GM18858 (cell line): ENCODE measurements at regions not wholly inside any gene's neighbourhood (a gene's known extent, or its start where the extent isn't known, plus 50 kb on each side); places are given as distances from the start of the nearest gene placed in this dataset.
"Not testable (repeated sequence)": the region's sequence is repeated elsewhere in the genome, so short reads cannot be mapped to it uniquely, and the experiment has no call there.

ENCODE experiments used
- ATAC-seq: cut with Tn5 transposase; IDR thresholded peaks from one replicate; pipeline ENCODE4 v1.9.1; 2021; ENCODE audit not compliant: unreplicated experiment

DNA sequence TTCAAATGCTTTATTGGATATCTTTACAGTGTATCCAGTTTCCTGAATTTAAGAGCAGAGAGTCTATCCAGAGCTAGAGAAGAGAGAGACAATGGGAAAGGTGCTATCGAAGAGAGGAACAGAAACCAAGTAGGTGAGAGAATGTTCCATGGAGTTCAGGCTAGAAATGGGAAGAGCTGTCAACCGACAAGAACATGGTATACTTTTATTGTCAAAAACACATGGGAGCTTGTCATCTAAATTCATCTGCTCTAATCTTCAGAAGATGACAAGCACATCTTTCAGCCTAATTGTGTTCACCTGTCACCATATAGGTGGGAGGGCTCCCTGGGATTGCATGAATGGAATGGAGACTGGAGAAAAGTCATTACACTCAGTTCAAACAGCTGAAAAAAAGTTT, 690.4 kb upstream of the LRATD1 start:
- ATAC-seq, result no peak

DNA sequence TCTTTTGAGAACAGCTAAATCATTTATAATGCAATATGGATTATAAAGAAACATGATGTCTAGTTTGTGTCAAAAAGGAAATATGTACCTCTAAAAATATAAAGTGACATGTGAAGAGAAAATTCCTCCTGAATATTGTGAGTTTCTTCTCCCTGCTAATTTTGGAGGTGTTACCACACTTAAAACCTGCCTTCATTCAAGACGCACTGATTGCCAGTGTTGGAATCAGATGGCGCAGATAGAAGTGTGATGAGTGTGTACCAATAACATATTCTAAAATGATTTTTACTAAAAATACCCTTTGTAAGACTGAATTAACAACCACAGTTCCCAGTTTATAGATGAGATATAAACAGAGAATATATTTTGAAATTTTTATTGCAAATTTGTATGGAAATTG, 681.8 kb upstream of the LRATD1 start:
- no peak for ATAC-seq

DNA sequence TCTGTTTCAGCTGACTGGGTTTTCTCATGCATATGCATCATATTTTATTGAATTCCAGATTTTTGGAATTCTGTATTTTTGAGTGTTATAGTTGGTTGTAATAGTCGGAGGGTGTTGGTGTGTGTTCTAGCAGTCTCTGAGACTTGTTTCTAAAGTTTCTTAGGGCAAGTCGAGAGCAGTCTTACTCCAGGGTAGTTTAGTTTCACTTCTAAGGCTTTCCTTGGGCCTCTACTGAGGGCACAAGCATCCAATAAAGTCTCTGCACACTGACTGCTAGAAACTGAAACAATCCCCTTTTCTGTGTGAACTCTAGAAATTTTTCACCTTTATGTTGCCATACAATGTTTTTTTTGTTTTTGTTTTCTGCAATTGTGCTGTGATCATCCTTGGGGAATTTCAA, 663.7 kb upstream of the LRATD1 start:
- no peak for ATAC-seq

DNA sequence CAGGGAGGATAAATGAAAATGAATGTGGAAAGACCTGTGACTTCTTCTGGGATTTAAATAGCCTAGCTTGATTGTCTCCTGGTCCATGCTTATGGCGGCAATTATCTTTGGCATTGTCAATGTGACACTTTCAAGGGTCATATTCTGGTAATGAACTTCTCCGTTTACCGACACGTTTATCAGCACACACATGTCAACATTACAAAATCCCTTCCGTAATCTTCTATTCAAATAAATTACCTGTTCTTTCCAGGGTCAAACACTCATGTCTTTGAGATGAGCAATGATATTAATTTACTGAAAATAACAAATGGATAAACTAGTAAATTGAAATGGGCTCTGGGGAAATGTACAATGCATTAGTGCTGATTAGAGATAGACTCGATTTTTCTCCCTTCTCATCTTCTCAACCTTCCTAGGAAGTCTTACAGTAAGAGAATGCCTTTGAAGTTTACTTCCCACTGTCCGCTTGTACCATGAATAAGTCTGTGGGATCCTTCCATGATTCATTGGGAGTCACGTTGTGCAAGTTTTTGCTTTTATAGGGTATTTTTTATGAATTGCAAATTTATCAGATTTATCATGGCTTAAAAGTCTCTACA, 646.3 kb upstream of the LRATD1 start:
- ATAC-seq, result no peak

DNA sequence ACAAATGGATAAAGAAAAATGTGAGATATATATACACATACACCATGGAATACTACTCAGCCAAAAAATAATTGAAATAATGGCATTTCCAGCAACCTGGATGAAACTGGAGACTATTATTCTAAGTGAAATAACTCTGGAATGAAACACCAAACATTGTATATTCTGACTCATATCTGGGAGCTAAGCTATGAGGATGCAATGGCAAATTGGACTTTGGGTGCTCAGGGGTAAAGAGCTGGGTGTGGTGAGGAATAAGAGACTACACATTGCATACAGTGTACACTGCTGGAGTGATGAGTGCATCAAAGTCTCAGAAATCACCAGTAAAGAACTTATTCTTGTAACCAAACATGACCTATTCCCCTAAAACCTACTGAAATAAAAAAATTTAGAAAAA, 636.0 kb upstream of the LRATD1 start:
- ATAC-seq, result no peak

DNA sequence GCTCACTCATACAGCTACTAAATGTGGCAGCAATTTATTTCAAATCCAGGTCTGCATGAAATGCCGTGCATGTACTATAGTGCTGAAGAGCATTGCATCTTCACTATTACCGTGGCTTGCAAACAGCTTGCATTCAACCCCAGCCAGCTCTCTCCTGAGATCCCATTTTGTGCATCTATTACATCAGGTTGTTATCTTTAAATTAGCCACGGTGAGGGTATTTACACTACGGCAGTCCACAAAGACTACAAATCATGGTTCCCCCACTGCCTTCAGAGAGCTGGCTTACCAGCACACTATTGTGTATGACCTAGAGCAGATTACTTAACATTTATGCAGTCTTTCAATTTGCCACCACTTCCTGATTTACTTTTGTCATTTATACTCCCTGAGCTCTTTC, 621.3 kb upstream of the LRATD1 start:
- no peak for ATAC-seq

DNA sequence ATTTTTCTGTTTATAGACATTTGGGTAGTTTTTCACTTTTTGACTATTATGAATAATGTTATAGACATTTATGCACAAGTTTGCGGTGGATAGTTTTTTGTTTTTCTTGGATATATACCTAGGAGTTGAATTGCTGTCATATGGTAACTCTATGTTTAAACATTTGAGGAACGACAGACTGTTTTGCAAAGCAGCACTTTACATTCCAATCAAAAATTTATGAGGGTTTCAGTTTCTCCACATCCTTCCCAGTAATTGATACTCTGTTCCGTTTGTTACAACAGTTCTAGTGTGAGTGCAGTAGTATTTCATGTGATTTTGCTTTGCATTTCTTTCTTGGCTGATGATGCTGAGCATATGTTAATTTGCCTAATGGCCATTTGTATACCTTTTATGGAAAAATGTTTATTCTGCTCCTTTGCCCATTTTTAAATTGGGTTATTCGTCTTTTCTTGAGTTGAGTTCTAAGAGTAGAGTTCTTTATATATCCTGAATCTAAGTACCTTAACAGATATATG, 617.3 kb upstream of the LRATD1 start:
- no peak for ATAC-seq

DNA sequence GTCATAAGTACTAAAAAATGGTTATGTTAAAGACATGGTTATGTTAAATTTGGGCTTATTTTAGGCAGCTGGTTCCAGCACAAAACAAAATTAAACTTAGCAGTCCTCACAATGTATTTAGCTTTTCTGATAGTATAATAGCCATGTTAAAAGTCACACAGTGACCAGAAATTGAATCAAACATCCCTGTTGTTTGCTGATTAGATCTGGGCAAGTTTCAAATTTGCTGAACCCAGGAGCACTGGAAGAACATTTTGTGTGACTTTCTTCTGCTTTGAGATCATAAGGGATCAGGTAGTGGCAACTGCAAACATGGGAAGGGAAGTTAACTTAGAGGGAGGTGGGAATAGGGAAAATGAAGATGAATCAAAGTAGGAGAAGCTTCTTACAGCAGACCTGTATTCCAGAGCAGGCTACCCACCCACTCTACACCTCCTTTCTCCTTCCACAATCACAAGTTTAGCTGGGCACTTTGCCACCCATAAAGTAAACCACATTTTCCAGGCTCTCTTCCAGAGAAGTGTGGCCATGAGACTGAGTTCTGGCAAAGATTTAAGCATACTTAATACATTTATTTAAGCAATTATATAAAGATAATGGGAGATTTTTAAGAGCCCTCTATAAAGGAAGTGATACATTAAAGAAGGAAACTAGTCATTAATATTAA, 616.1 kb upstream of the LRATD1 start:
- no peak for ATAC-seq

DNA sequence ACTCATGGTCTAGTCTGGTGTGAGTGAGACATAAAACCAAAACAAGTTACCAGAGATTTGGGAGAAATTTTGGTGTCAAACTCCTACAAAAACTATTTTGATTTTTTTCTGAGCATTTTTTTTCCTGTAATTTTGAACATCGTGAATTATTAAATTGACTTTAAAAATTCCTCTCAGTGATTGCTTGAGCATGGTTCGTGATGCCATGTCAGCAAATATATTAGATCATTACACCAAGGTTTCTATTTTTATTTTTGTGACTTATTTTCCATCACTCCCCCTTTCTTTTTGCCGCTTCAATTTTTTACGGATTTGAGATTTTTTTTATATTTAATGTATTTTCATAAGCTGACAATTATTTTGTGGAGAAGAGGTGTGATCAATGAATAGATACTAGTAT, 613.9 kb upstream of the LRATD1 start:
- no peak for ATAC-seq

DNA sequence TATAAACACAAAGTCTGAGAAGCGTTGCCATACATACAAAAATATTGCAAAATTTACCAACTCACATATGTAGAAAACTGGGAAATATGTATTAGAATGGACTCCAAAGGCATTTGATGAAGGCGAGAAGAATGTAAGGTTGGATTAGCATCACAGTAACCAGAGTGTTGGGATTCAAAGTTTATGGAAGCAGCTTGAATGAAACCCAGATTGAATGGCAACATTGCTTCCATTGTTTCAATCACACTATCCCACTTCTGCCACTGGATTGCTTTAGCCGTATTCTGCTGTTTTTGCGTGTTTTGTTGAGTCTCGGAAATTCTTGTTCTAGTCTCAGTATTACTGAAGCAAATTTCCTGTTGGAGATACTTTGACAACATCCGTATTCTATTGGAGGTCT, 609.0 kb upstream of the LRATD1 start:
- no peak for ATAC-seq

DNA sequence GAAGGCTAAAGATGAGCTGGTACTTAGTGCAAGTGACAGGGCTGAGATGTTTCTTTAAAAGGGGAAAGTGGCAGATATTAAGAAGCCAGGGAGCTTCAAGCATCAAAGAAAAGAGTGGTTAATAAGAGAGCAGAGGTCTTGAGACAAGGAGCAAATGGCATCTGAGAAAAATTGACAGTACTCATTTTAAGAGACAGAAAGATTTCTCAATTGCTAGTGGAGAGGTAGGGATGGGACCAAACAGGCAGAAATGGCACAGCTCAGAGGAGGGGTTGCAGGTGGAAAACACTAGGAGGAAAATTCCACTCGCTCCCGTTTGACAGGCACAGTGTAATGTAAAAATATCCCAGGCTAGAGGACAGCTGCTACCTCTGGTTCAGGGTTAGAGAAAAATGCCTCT, 593.4 kb upstream of the LRATD1 start:
- ATAC-seq, result no peak

DNA sequence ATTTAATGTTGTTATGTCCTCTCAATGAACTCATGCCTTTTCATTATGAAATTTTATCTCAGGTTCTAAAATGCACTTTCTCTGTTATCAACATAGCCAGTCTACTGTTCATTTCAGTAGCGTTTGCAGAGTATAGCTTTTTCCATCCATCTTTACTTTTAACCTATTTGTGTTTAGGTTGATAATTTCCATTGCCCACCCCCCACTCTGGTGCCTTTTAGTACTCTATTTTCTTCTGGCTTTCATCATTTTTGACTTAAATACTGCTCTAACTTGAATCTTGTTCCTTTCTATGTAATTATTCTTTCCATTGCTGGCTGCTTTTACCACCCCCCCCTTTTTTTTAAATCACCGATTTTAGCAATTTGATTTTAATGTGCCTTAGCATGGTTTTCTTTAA, 585.0 kb upstream of the LRATD1 start:
- ATAC-seq, result no peak

DNA sequence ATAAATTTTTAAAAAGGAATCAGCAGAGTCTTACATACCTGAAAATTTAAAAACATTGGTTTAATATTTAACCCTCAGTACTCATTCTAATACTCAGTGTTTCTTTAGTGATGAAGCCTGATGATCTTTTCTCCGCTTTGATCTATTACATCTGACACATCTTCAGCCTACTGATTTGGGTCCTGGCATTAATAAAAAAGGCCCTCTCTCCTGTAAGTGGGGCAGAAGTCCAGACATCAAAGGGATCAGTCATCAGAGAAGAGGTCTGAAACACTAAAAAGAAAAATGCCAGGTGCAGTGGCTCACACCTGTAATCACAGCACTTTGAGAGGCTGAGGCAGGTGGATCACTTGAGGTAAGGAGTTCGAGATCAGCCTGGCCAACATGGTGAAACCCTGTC, 581.1 kb upstream of the LRATD1 start:
- no peak for ATAC-seq

DNA sequence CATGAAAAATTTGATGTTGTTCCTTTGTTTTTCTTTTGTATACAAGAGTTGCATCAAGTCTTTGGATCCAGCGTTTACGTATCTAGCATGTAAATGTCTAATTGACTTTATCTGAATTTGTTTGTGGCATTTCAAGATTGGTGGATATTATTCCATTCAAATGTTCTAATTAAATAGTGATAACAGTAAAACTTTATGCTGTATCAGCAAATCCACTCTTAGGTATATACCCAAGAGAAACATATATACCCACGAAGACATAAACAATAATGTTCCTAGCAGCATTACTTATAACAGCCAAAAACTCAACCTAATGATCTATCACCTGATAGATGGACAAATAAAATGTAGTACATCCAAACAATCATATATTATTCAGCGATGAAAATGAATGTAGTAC, 579.4 kb upstream of the LRATD1 start:
- ATAC-seq, result no peak

DNA sequence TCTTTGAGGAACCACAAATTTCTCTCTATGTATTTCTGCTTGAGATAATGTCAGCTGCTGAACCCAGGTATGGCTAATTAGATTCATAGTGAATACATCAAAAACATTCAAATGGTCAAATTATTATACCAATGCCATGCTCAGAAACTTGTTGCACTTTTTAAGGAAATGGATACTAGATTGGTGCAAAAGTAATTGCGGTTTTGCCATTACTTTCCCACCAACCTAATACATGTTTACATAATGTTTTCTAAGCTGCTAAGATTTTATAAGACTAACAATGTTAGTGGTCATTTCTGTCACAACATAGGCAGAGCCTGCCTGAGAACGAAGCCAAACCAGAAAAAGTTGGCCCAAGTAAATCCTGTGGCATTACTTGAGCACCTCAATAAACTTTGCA, 568.2 kb upstream of the LRATD1 start:
- no peak for ATAC-seq

DNA sequence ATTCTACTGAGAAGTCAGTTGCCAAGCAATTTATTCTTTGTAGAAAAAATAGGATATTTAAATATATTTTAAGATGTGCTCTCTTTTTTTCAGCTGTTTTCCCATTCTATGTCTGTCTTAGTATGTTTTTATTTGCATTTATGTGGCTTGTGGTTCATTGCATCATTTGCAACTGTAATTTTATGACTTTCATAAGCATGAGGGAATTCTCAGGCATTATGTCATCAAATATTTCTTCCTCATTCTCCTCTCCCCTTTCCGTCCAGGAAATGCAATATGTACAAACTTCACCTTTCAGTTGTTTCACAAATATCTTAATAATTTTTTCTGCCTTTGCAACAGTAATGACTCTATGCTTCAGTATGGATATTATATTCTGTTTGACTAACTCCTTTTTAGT, 560.2 kb upstream of the LRATD1 start:
- ATAC-seq, result no peak

DNA sequence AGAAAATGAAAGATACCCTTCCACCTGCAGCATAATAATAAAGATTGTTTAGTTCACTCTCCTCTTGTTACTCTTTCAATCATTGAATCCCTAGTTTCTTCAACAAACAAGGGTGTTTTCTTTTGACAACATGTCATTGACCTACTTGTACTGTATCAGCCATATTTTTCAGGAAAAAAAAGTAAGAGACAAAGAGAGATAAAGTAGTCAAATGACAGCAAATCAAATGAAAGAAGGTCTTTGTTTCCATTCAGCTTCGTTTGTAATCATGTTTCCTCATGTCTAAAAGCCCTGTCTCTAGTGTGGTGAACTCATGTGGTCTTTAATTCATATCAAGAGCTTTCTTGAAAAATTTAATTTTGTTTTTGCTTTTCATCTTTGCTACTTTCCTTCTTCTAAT, 557.8 kb upstream of the LRATD1 start:
- ATAC-seq, result no peak

DNA sequence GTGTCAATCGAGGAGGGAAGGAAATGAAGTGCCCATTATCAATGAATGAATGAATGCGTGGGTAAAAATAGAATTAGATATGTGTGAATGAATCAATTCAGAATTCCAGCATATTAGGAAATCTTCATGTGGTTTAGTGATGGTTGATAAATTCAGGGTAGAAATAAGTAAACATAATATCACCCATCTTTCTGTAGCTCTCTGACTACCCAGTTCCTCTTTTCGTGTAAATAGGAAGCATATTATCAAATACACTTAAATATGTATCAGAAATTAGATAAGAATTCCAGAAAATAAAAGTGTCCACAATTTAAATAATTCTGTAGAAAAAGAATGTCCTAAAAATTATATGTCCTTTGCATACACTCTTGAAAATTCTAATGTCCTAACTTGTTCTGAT, 552.9 kb upstream of the LRATD1 start:
- ATAC-seq, result no peak

DNA sequence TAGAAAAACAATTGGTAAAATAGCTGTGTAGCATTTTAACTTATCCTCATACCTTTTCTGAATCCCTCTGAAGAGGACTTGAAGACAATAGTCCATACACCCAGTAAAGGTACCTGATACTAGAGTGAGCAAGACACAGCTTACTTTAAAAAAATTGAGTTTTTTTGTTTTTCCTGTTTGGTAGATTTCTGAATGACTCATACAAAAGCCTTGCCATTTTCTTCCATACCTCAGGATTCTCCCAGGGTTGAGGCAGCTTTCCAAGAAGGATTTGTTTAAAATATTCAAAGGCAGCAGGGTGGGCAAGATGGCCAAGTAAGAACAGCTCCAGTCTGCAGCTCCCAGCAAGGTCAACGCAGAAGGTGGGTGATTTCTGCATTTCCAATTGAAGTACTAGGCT, 551.0 kb upstream of the LRATD1 start:
- ATAC-seq, result no peak

DNA sequence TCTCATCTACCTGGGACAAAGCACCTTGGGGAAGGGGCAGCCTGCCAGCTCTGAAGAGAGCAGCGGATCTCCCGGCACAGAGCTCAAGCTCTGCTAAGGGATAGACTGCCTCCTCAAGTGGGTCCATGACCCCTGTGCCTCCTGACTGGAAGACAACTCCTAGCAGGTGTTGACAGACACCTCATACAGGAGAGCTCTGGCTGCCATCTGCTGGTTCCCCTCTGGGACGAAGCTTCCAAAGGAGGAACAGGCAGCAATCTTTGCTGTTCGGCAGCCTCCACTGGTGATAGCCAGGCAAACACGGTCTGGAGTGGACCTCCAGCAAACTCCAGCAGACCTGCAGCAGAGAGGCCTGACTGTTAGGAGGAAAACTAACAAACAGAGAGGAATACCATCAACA, 549.9 kb upstream of the LRATD1 start:
- no peak for ATAC-seq

DNA sequence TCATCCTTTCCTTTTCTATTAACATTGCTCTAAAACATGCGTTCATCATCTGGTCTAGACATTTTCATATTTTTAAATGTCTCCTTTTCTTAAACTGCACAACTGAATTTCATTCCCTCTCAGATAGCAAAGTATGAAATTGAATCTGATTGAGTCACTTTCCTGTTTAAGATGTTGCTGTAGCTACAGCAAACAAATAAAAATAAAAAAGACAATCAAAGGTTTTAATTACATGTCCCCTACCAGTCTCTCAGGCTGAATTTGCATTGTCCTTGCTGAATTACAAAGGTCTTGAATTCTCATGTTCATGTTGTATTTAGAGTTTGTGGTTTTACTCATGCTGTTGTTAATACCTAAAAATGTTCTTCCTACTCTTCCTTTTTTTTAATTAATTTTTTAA, 537.9 kb upstream of the LRATD1 start:
- no peak for ATAC-seq

DNA sequence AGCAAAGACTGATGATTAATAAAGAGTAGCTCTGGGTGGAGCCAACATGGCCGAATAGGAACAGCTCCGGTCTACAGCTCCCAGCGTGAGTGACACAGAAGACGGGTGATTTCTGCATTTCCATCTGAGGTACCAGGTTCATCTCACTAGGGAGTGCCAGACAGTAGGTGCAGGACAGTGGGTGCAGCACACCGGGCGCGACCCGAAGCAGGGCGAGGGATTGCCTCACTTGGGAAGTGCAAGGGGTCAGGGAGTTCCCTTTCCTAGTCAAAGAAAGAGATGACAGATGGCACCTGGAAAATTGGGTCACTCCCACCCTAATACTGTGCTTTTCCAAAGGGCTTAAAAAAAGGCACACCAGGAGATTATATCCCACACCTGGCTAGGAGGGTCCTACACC, 533.4 kb upstream of the LRATD1 start:
- ATAC-seq, result not testable (repeated sequence)

DNA sequence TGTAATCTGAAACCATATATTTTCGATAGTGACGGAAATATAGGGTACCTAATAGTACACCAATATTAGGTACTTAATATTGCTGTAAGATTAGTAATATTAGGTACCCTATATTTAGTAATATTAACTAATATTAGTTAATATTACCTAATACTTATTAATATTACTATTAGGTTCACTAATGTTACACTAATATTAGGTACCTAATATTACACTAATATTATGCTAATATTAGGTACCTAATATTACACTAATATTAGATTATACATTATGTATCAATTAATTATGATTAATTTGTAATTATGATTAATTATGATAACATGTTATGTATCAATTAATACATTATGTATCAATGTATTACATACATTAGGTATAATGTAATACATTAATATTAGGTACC, 518.2 kb upstream of the LRATD1 start:
- ATAC-seq, result no peak
